GM19351 (cell line): ENCODE measurements at regions not wholly inside any gene's neighbourhood (a gene's known extent, or its start where the extent isn't known, plus 50 kb on each side); places are given as distances from the start of the nearest gene placed in this dataset.
"Not testable (repeated sequence)": the region's sequence is repeated elsewhere in the genome, so short reads cannot be mapped to it uniquely, and the experiment has no call there.

Experiments
- ATAC-seq: cut with Tn5 transposase; IDR thresholded peaks from one replicate; pipeline ENCODE4 v1.9.1; 2021; ENCODE audit warnings: mild to moderate bottlenecking, moderate library complexity; ENCODE audit not compliant: unreplicated experiment

DNA sequence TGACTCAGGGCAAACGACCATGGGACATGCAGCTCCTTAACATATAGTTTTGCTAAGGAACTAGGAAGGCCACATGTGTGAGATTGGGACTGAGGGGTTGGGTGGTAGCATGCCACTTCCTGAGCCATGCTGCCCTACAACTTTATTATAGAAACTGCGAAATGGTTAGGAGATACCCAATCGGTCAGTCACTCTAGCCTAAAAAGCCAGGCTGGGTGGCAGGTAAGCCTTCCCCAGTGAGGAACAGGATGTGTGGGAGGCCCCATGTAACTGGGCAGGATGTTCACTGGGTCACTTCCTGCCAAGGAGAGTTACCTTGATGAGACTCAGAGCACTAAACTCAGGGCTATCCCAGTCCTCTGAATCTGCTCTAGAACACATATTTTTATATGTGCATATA lies 123.5 kb downstream of the MAP3K7 start:
- ATAC-seq, result no peak

DNA sequence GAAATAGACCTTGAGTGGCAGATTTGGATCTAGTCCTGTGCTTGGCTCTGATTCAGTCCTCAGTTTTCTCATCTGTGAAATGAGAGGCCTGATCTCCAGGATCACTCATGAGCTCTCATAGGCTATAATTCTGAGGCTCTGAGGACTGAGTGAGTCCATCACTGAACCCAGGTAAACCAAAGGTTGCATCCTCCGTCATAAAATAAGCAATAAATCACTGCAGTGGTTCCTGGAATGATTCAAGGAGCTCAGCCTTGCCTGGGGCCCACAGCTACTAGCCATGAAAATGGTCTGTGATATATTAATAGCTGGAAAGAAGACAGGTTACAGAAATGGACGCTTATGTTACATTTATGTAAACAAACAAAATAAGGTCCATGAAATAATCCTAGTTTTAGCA lies 124.8 kb downstream of the MAP3K7 start:
- ATAC-seq, result no peak

DNA sequence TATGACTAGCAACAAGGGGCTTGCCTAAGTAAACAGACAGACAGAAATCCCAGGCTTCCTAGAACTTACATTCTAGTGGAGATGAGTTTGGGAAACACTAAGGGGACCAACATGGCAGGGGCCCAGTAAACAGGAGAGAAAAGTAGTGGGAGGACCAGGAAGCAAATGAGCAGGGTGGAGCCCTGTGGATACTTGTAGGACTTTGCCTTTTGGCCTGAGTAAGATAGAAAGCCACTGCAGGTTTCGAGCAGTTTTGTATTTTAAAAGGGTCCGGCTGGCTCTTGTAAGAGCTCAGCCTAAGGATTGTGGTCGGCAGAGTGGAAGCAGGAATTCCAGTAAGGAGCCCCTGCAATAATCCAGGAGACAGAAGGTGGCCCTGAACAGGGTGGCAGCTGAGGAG lies 125.5 kb downstream of the MAP3K7 start:
- no peak for ATAC-seq

DNA sequence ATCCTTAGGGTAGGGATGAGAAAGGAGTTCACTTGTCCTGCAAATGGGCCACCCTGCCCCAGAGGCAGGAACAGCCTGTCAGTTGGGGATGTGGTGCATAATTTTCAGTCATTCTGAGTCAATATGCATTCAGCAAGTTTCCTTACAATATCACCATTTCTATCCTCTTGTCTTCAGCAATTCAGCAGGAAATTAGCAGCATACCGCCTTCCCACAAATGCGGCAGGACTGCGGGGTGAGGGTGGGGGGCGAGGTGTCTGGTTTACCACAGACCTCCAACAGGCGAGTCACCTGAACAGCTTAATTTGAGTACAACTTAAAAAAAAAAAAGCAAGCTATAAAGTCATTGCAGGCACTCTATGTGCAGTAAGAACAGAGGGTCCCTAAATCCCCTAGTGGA lies 126.8 kb downstream of the MAP3K7 start:
- no peak for ATAC-seq

DNA sequence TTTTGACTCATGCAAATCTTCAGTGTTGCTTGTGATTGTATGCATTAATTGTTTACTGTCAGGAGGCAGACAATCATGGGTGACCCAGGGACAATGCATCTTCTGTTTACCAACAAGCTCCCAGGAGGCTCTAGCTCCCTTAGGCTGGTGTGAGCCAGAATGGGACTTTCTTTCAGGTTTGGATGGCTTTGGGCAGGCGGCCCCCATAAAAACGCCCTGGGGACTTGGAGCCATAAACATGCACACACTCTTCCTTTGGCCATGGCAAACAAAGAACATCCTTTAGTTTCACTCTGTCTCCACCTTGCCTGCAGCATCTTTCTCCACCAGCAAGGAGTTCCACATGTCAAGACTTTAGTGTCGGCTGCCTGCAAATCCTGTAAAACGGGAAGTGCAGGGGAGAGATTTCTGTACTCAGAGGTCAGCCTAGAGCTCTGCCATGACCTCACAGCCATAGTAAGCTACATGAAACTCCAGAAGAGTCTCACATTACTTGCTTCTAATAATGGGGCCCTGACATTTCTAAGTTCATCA lies 127.6 kb downstream of the MAP3K7 start:
- ATAC-seq, result no peak

DNA sequence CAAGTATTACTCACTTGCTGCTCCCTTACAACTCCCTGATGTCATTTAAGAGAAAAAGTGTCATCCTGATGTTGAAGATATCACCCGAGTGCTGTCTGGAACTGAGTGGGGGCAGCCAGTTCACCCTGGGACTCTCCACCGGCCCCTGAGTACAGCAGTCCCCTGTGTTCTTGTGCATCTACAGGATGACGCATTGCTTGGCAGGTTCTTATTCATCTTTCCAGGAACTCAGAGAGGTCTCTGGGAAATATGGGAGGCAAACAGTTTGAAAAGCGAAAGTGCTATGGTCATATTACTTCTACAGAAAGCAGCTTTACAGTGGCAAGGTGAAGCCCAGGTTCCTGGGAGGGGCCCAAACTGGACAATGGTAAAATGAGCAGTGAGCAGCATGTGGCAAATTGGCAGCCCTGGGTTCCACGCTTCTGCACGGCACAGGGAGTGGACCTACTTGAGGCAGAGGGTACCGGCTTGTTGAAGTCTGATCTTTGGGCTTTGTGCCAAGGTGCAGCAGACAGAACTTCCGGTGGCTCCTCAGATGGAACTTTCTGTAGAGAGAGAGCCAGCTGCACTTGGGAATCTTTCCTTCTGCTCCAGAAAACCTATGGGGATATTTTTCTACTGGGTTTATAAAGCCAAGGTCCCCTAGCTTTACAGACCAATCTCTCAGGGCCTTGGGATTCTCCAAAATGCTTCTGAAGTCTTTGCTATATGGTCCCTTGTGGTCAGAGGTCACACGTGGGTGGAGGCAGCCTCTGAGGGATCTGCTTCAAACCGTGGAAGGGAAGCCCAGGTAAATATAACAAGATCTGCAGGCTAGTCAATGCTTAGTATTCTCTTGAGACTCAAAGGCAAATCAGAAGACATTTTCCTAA lies 128.3 kb downstream of the MAP3K7 start:
- no peak for ATAC-seq

DNA sequence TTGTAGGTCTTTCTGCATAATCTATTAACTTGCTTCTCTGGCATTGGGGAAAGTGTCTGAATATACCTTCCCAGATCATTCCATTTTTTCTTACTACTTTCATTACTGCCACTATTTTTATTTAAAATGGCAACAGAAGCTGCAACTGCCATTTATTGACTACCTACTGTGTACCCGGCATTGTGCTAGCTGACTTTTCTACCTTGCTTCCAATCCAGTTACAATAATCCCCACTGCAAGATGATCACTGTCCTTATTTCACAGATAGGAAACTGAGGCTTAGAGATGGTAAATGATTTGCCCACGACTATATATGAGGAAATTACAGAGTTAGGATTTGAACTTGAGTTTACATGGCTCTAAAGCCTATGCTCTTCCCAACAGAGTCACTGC lies 129.0 kb downstream of the MAP3K7 start:
- no peak for ATAC-seq

DNA sequence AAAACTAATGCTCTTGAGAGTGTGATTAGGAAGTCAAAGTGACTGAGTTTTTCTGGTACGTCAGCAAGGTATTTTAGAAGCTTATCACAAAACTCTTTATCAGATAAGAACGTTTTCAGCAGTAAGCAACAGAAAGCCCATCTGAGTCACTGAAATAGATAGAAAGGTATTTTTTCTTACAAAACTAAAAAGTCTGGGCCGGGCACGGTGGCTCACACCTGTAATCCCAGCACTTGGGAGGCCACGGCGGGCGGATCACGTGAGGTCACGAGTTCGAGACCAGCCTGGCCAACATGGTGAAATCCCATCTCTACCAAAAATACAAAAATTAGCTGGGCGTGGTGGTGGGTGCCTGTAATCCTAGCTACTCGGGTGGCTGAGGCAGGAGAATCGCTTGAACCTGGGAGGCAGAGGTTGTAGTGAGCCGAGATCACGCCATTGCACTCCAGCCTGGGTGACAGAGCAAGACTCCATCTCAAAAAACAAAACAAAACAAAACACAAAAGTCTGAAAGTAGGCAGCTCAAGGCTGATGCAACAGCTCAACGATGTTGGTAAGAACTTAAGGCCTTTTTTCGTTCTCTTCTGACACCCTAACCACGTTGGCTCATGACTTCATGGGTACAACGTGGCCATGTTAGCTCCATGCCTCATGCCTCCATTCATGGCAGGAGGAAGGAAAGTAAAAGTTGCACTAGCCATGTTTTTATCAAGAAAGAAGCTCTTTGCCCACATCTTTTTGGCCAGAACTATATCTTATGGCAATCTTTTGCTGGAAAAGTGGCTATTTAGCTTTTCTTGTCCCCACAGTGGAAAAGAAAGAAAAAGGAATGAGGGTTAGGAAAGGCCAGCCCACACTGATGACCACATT lies 129.6 kb downstream of the MAP3K7 start:
- ATAC-seq, result not testable (repeated sequence)

DNA sequence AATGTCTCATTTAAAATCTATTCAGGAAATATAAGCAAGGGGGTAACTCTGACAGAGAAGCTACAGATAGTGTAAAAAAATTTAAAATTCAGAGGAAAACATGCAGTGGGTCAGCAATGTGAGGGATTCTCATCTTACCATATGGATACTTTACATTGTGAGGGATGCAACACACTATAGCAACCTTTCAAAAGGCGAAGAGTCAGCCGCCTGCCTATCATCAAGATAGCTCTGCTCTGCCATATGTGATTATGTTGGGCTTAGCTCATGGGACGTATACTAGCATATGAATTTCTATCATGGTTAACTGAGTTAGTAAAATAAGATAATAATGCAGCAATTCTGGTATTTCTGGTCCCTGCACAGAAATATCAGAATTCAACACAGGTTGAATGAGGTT lies 130.9 kb downstream of the MAP3K7 start:
- no peak for ATAC-seq

DNA sequence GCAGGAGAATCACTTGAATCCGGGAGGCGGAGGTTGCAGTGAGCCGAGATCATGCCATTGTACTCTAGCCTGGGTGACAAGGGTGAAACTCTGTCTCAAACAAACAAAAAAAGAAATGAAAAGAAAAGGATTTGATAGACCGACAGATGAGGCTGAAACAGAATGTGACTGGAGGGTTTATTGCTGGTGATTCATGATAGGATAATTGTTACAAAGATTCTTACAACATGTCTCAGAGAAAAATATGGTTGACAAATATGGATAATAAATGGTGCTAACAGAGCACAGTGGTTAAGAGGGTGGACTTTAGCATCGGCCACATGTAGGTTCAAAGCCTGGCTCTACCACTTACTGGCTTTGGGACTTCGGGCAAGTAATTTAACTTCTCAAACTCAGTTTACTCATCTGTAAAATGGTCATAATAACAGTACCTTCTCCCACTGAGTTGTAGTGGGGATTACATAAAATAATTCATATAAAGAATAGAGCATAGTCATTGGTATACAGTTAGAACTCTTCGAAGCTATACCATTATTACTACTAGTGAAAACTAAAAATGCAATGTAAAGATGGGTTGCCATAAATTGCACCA lies 131.9 kb downstream of the MAP3K7 start:
- no peak for ATAC-seq

DNA sequence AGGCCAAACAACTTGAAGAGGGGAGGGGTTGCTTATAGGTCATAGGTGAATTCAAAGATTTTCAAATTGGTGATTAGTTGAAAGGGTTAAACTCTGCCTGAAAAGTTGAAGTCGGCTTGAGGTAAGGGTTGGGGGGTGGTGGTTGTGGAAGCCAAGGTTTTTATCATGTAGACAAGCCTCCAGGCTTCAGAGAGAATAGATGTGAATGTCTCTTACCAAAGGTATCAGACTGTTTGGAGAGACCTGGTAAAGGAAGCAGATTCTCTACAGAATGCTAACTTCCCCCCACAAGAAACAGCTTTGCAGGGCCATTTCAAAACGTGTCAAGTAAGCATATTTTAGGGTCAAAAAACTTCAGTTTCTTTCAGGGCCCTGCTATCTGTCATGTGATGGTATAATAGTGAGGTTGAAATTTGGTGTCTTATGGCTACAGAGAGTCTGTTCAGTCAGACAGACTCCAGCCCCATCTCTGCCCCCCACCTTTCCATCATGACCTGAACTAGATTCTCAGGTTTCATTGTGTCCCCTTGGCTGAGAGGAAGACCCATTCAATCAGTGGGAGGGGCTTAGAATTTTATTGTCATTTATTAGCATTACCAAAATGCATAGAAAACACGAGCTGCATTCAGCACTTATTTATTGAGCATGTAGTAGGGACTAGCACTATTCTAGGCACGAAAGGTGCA lies 136.5 kb downstream of the MAP3K7 start:
- ATAC-seq, result no peak

DNA sequence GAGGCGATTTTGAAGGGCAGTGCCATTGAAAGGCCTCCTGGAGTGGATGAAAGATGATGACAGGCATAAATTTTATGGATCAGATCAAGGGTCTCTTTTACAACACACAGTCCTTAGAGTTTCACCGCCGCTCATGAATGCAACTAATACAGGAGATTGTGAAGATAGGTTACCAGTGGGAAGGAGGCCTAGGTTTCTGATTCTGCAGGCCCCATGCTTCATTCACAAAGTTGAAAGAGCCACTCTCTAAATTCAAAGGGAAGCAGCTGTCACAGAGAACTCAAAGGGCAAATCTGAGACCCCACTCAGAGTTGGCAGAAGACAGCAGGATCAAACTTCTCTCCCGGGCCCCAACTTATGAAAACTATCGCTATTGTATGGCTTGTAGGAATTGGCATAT lies 137.6 kb downstream of the MAP3K7 start:
- no peak for ATAC-seq

DNA sequence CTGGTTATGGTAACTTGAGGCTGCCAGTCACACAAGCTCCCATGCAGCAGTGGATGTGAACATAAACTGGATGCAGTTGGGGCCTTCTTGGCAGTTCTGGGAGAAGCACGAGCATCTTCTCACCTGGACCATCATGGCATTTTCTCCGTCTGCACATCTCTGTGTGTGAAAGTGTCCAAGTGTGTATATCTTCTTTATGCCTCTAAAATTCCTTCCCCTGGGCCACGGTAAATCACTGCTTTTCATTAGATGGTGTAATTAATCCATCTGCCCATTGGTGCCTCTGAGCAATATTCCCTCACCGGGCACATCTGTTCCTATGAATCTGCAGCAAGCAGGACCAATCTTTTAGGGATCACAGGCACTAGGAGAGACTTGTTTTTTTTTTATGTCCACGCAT lies 138.0 kb downstream of the MAP3K7 start:
- ATAC-seq, result no peak

DNA sequence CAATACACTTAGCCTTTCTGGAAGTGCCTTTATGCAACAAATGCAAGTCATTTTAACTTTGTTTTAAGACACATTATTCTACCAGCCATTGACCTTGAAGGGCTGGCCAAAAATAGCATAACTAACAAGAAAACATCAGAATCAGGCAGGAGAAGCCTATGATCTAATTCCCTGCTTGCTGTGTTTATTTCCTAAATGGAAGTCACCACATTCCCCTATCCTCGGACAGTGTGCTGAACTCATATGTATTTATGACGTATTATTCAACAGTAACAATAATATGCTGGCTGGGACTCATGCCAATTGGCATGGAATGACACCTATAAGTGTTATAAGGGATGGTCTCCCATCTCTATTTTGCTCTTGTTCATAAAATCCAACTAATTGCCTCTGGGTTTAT lies 140.7 kb downstream of the MAP3K7 start:
- no peak for ATAC-seq

DNA sequence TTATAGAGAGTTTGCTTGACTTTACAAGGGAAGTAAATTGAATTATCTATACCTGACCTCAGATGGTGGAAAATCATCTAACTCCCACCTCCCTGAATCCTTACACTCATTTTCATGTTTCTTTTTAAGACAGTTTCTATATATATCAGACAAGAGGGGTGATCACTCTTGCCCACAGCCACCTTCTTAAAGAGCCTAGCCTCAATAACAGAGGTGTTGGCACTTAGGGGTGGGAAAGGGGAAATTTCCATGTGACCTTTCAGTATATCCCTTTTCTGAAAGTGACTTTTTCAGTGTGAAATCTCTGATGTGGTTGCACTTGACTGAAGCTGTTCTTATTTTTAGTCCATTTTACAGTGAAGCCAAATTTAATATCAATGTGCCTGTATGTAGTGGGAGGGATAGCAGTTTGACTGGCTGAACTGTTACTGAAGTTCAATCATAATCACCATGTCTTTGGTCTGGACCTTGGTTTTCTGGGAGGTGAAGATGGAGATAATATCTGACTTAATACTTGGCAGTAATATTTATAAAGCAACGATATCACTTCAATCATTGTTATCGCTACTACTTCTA lies 141.3 kb downstream of the MAP3K7 start:
- no peak for ATAC-seq

DNA sequence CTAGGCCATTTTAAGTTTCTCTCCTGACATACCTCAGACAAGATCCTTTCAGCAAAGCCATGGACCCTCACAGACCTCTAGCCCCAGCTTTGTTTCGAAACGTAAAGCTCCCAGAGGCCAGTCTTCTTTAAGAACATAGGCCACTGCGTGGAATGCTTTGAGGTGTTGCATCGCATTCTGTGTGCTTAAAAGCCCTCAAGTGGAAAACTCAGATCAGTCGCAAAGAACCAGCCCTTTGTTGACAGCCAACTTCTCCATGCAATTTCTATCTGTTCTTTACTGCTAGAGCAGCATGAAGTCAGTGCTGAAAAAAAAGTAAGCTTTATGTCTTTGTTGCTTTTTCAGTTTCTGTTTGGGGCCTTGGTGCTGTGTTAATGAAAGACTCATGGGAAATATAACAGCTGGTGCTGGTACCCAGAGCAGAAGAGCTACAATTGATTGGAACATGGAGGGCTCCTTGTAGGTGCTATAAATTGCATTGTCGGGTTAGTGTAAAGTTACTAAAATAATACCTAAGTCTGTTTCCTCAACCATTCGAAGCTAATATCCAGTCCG lies 142.6 kb downstream of the MAP3K7 start:
- ATAC-seq, result no peak

DNA sequence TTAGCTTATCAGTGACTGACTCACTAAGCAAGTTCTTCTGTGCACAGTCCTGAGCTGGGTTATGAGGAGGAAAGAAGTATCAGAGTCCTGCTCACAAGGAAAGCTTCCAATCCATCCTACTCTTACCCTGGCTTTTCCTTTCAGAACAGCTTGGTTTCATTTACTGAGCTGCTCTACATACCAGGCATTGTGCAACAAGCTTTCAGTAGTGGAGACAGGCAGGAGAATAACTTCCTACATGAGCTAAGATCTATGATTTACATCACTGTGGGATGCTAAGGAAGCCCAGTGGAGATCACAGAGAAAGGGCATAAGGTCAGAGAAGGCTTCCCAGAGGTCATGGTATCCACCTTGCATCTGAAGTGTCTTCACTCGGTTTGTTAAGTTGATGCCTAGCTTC lies 144.5 kb downstream of the MAP3K7 start:
- no peak for ATAC-seq

DNA sequence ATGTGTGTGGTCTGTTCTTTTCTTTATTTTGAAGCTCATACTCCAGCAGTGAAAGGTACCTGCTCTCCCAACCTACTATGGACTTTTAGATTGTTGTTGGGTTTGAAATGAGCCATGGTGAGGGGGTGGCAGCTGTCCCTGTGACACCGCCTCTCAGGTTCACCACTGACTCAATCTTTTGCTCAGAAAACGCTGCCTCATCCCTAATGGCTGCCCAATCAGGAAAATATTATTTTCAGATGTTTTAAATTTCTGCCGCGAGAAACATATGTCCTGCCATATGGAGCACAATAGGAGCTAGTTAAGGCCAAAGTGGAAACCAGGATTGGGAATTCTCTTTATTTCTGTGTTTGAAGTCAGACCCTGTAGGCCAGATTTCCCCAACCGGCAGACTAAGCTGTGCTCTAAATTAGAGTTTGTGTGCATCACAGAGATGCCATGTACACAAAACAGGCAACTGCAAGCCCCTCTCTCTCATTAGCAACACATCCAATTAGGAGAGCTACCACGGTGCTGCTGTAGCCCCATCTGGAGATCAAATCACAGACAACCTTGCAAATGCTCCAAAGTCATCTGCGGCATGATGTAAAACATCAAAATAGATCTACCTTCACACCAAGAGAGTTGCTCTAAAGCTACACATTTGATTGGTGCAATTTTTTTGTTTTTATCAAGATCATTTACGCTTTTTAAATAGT lies 144.1 kb upstream of the BACH2 start:
- no peak for ATAC-seq

DNA sequence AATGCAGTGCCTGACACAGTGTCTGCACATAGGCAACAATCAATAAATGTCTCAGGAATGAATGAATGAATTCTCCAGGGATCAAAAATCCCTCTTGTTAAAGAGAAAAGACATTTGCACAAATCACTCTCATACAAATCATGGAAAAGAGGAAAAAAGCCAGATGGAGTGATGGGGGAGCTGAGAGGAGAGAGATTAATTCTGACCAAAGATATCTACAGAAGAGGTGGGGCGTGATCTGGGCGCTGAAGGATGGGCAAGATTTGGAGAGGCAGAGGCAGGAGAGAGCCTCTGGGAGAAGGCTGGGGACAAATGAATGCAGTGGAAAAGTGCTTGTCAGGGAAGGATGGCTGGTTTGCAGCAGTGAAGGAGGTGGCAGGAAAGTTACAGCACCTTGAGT lies 142.9 kb upstream of the BACH2 start:
- ATAC-seq, result no peak

DNA sequence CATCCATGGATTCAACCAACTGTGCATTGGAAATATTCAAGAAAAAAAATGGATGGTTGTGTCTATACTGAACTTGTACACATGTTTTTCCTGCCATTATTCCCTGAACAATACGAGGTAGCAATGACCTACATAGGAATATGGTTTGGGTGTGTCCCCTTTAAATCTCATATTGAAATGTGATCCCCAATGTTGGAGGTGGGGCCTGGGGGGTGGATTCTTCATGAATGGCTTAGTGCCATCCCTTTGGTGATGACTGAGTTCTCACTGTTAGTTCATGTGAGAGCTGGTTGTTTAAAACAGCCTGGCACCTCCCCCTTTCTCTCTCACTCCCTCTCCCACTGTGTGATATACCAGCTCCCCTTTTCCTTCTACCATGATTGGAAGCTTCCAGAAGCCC lies 139.8 kb upstream of the BACH2 start:
- ATAC-seq, result no peak
